Body of pancreas (tissue), 4 donors: ENCODE measurements at regions not wholly inside any gene's neighbourhood (a gene's known extent, or its start where the extent isn't known, plus 50 kb on each side); places are given as distances from the start of the nearest gene placed in this dataset.

Experiments
- CTCF ChIP-seq, 7 experiments: fragments of 450-650 bp in 4 of 7; fragments of 200-600 bp in 3 of 7; sonication (generic) in 3 of 7; IDR thresholded peaks; one replicate each; pipeline ENCODE4 v1.5.1; 2016 to 2019; ENCODE audit warnings: antibody characterized with exemption in 7 of 7
- POLR2A ChIP-seq, 3 donors: fragments of 450-650 bp; IDR thresholded peaks; one replicate each; pipeline ENCODE4 v1.6.1; 2016; ENCODE audit warnings: antibody characterized with exemption in 3 of 3, mild to moderate bottlenecking in 2 of 3

GRCh38 chr14:82412545-82412944, 878.9 kb upstream of the SEL1L start:
- TF ChIP-seq CTCF (IDR thresholded peaks at IDR 0.05): no peak
- no peak for TF ChIP-seq POLR2A (IDR thresholded peaks at IDR 0.05)
